Stimulated activated CD8-positive, alpha-beta memory T cell treated with anti-CD3 and anti-CD28 coated beads, Interleukin-12 subunit alpha, Interleukin-12 subunit beta, amount 100 ng/mL, for 1 hour (primary cell): ENCODE measurements at regions not wholly inside any gene's neighbourhood (a gene's known extent, or its start where the extent isn't known, plus 50 kb on each side); places are given as distances from the start of the nearest gene placed in this dataset.
"Not testable (repeated sequence)": the region's sequence is repeated elsewhere in the genome, so short reads cannot be mapped to it uniquely, and the experiment has no call there.

Experiments used
- DNase-seq: peaks from one replicate; pipeline ENCODE4 v3.0.0-alpha.2; 2020; ENCODE audit warnings: low read depth

- DNase-seq: no peak
Measured at GRCh38 chr12:97616946-97617345, 154.3 kb downstream of the RMST start.

GRCh38 chr12:97628962-97629361, 166.4 kb downstream of the RMST start:
- no peak for DNase-seq

GRCh38 chr12:97629382-97629781, 166.8 kb downstream of the RMST start:
- DNase-seq: no peak

- DNase-seq: no peak
Measured at GRCh38 chr12:97630356-97630755, 167.8 kb downstream of the RMST start.

GRCh38 chr12:97630875-97631274, 168.3 kb downstream of the RMST start:
- DNase-seq: no peak

GRCh38 chr12:97637770-97638169, 175.2 kb downstream of the RMST start:
- no peak for DNase-seq

GRCh38 chr12:97638739-97639138, 176.1 kb downstream of the RMST start:
- DNase-seq: no peak

GRCh38 chr12:97639702-97640101, 177.1 kb downstream of the RMST start:
- DNase-seq: no peak

GRCh38 chr12:97640826-97641225, 178.2 kb downstream of the RMST start:
- DNase-seq: no peak

GRCh38 chr12:97642911-97643310, 180.3 kb downstream of the RMST start:
- no peak for DNase-seq

GRCh38 chr12:97643924-97644323, 181.3 kb downstream of the RMST start:
- DNase-seq: no peak

GRCh38 chr12:97645726-97646125, 183.1 kb downstream of the RMST start:
- no peak for DNase-seq

GRCh38 chr12:97647142-97647541, 184.5 kb downstream of the RMST start:
- no peak for DNase-seq

GRCh38 chr12:97650242-97650641, 187.6 kb downstream of the RMST start:
- no peak for DNase-seq

- DNase-seq: not testable (repeated sequence)
Measured at GRCh38 chr12:97656548-97656947, 193.9 kb downstream of the RMST start.

- DNase-seq: no peak
Measured at GRCh38 chr12:97659117-97659880, 196.7 kb downstream of the RMST start.

- DNase-seq: no peak
Measured at GRCh38 chr12:97666263-97666662, 203.7 kb downstream of the RMST start.

- DNase-seq: no peak
Measured at GRCh38 chr12:97672870-97673269, 210.3 kb downstream of the RMST start.

- DNase-seq: no peak
Measured at GRCh38 chr12:97680751-97681150, 218.1 kb downstream of the RMST start.

GRCh38 chr12:97681612-97682504, 219.3 kb downstream of the RMST start:
- DNase-seq: no peak

- DNase-seq: no peak
Measured at GRCh38 chr12:97685360-97685759, 222.8 kb downstream of the RMST start.

- DNase-seq: no peak
Measured at GRCh38 chr12:97701901-97702300, 239.3 kb downstream of the RMST start.

GRCh38 chr12:97711392-97711791, 248.8 kb downstream of the RMST start:
- DNase-seq: no peak
